BE2C (cell line): ENCODE measurements at regions not wholly inside any gene's neighbourhood (a gene's known extent, or its start where the extent isn't known, plus 50 kb on each side); places are given as distances from the start of the nearest gene placed in this dataset.

Source experiments
- DNase-seq: peaks from one replicate; pipeline ENCODE4 v3.0.0-alpha.2; 2020
- H3K27me3 ChIP-seq: fragments of 250-450 bp; sonication (Bioruptor Pico); 2 replicates; pipeline ENCODE4 v1.5.1; 2020; ENCODE audit warnings: mild to moderate bottlenecking
- H3K36me3 ChIP-seq: fragments of 250-450 bp; sonication (Bioruptor Pico); 2 replicates; pipeline ENCODE4 v1.5.1; 2020; ENCODE audit warnings: mild to moderate bottlenecking
- H3K4me1 ChIP-seq: fragments of 250-450 bp; sonication (Bioruptor Pico); 2 replicates; pipeline ENCODE4 v1.5.1; 2020
- H3K4me3 ChIP-seq: 2 replicates; pipeline ENCODE4 v1.5.1; 2011; ENCODE audit warnings: low read depth, low read length
- H3K9me3 ChIP-seq: fragments of 250-450 bp; sonication (Bioruptor Pico); 2 replicates; pipeline ENCODE4 v1.5.1; 2020
- CTCF ChIP-seq: IDR thresholded peaks from 2 replicates; pipeline ENCODE4 v1.5.1; 2012; ENCODE audit warnings: mild to moderate bottlenecking, low read depth, low read length

- TF ChIP-seq CTCF = no peak
- Histone ChIP-seq H3K36me3 (no peaks in the 10 kb centered on the region), H3K4me1 (no peaks in the 10 kb centered on the region), H3K4me3 (no peak overlapping the region), H3K27me3 (no peaks in the 10 kb centered on the region), H3K9me3 (no peaks in the 10 kb centered on the region)
- no peak for DNase-seq
Measured at GRCh38 chr18:39464006-39464405, 1898.4 kb upstream of the CELF4 start.

GRCh38 chr18:39462436-39462835, 1896.8 kb upstream of the CELF4 start:
- no peaks in the 10 kb centered on the region for H3K27me3 ChIP-seq
- H3K4me1 ChIP-seq = no peaks in the 10 kb centered on the region
- DNase-seq = no peak
- no peaks in the 10 kb centered on the region for H3K9me3 ChIP-seq
- TF ChIP-seq CTCF = no peak
- H3K36me3 ChIP-seq = no peaks in the 10 kb centered on the region
- H3K4me3 ChIP-seq = no peak overlapping the region

GRCh38 chr18:39460136-39460535, 1894.5 kb upstream of the CELF4 start:
- Histone ChIP-seq H3K36me3 (no peaks in the 10 kb centered on the region), H3K4me3 (no peak overlapping the region), H3K27me3 (no peaks in the 10 kb centered on the region), H3K9me3 (no peaks in the 10 kb centered on the region), H3K4me1 (no peaks in the 10 kb centered on the region)
- TF ChIP-seq CTCF = no peak
- no peak for DNase-seq

GRCh38 chr18:39455285-39455684, 1889.7 kb upstream of the CELF4 start:
- no peaks in the 10 kb centered on the region for H3K9me3 ChIP-seq
- H3K36me3 ChIP-seq = no peaks in the 10 kb centered on the region
- no peak for DNase-seq

GRCh38 chr18:39454866-39455265, 1889.3 kb upstream of the CELF4 start:
- Histone ChIP-seq H3K36me3 (no peaks in the 10 kb centered on the region), H3K9me3 (no peaks in the 10 kb centered on the region), H3K4me1 (no peaks in the 10 kb centered on the region), H3K4me3 (no peak overlapping the region), H3K27me3 (no peaks in the 10 kb centered on the region)
- no peak for TF ChIP-seq CTCF
- DNase-seq = no peak

More at GRCh38 chr18:39455285-39455684, 1889.7 kb upstream of the CELF4 start:
- H3K27me3 ChIP-seq = no peaks in the 10 kb centered on the region
- no peak overlapping the region for H3K4me3 ChIP-seq
- no peak for TF ChIP-seq CTCF
- no peaks in the 10 kb centered on the region for H3K4me1 ChIP-seq

- no peak for TF ChIP-seq CTCF
- H3K9me3 ChIP-seq = no peaks in the 10 kb centered on the region
- H3K4me1 ChIP-seq = no peaks in the 10 kb centered on the region
- H3K27me3 ChIP-seq = no peaks in the 10 kb centered on the region
- no peaks in the 10 kb centered on the region for H3K36me3 ChIP-seq
- H3K4me3 ChIP-seq = no peak overlapping the region
- no peak for DNase-seq
Measured at GRCh38 chr18:39453882-39454281, 1888.3 kb upstream of the CELF4 start.
